Large intestine (tissue), 3 donors: ENCODE measurements at regions not wholly inside any gene's neighbourhood (a gene's known extent, or its start where the extent isn't known, plus 50 kb on each side); places are given as distances from the start of the nearest gene placed in this dataset.
"Not testable (repeated sequence)": the region's sequence is repeated elsewhere in the genome, so short reads cannot be mapped to it uniquely, and the experiment has no call there.

Experiments
- DNase-seq, 2 donors: peaks; one replicate each; pipeline versions ENCODE4 v3.0.0 to v3.0.0-alpha.2; 2013
- H3K27ac ChIP-seq: one replicate; pipeline ENCODE4 v1.5.1; 2013; ENCODE audit warnings: low read length
- H3K27me3 ChIP-seq: 2 replicates; pipeline ENCODE4 v1.6.1; 2013; ENCODE audit warnings: low read length; ENCODE audit not compliant: control insufficient read depth, insufficient read depth
- H3K36me3 ChIP-seq: 2 replicates; pipeline ENCODE4 v1.6.1; 2013; ENCODE audit warnings: low read length; ENCODE audit not compliant: control insufficient read depth, insufficient read depth
- H3K4me1 ChIP-seq: one replicate; pipeline ENCODE4 v1.6.1; 2013; ENCODE audit warnings: low read length; ENCODE audit not compliant: control insufficient read depth, insufficient read depth
- H3K4me3 ChIP-seq: one replicate; pipeline ENCODE4 v1.5.1; 2013; ENCODE audit warnings: low read length
- H3K9me3 ChIP-seq: one replicate; pipeline ENCODE4 v1.6.1; 2013; ENCODE audit warnings: mild to moderate bottlenecking, low read depth, low read length, moderate library complexity; ENCODE audit not compliant: control insufficient read depth
- WGBS: methylation state at CpG from one replicate; pipeline ENCODE4 v1.1.5; 2013; ENCODE audit warnings: low lambda C conversion rate; ENCODE audit not compliant: insufficient coverage; 5-methylcytosine and 5-hydroxymethylcytosine counted together

GRCh38 chr5:36403632-36404311 is 102.1 kb upstream of the RANBP3L start:
- Histone ChIP-seq H3K27me3 (no peaks in the 10 kb centered on the region), H3K4me1 (no peaks in the 10 kb centered on the region), H3K27ac (no peak overlapping the region), H3K4me3 (no peak overlapping the region), H3K36me3 (no peaks in the 10 kb centered on the region), H3K9me3 (no peaks in the 10 kb centered on the region)
- no peak for DNase-seq
- WGBS = no CpG with 5 or more reads among the region's 5 CpGs

DNA sequence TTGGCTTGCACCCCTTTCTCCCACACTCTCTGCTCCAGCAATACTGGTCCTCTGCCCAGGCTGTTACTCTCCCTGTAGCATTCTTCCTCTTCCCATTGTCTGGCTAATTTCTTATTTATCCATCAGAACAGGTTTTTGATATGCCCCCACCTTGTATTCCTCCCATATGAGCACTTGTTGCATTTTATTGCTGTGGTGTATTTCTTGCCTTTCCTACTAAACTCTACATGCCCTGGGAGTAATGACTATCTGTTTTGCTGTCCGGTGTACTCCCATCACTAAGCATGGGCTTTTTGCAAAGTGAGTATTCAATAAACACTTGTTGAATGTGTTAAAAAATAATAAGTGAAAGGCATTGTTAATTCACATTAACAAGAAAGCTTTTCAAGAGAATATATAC is 104.3 kb upstream of the RANBP3L start:
- Histone ChIP-seq H3K36me3 (no peaks in the 10 kb centered on the region), H3K4me1 (no peaks in the 10 kb centered on the region), H3K4me3 (no peak overlapping the region), H3K27me3 (no peaks in the 10 kb centered on the region), H3K27ac (no peak overlapping the region), H3K9me3 (no peaks in the 10 kb centered on the region)
- no peak for DNase-seq
- no CpG with 5 or more reads among the region's 1 CpG for WGBS

DNA sequence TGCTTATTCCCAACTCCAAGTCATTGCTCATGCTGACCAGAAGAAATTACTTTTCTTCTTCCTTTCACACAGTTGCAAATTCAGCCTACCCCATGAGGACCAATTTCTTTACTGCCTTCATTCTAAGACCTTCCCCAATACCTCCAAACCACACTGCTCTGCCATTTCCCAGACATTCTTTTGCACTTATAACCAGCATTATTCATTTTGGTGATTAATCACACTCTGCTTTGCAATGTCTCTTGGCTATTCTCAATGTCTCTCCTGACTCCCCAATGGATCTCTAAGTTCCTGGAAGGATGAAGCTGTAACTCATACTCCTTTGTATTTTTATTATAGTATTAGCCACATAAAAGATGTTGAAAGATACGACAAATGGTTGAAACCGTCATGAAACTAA is 105.7 kb upstream of the RANBP3L start:
- H3K27me3 ChIP-seq = no peaks in the 10 kb centered on the region
- no peak for DNase-seq
- H3K27ac ChIP-seq = no peak overlapping the region
- no peaks in the 10 kb centered on the region for H3K4me1 ChIP-seq
- H3K36me3 ChIP-seq = no peaks in the 10 kb centered on the region
- no peak overlapping the region for H3K4me3 ChIP-seq
- H3K9me3 ChIP-seq = no peaks in the 10 kb centered on the region
- WGBS = 83% methylated on average over 1 of the region's 2 CpGs

GRCh38 chr5:36409711-36410110 is 108.0 kb upstream of the RANBP3L start:
- not testable (repeated sequence) for H3K36me3 ChIP-seq, H3K9me3 ChIP-seq, H3K27me3 ChIP-seq, DNase-seq, H3K27ac ChIP-seq, H3K4me3 ChIP-seq, H3K4me1 ChIP-seq

DNA sequence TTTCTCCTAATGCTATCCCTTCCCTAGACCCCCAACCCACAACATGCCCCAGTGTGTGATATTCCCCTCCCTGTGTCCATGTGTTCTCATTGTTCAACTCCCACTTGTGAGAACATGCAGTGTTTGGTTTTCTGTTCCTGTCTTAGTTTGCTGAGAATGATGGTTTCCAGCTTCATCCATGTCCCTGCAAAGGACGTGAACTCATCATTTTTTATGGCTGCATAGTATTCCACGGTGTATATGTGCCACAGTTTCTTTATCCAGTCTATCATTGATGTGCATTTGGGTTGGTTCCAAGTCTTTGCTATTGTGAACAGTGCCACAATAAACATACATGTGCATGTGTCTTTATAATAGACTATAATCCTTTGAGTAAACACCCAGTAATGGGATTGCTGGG is 109.0 kb upstream of the RANBP3L start:
- not testable (repeated sequence) for DNase-seq, H3K27me3 ChIP-seq, H3K27ac ChIP-seq, H3K4me1 ChIP-seq, H3K4me3 ChIP-seq, H3K9me3 ChIP-seq, H3K36me3 ChIP-seq
- WGBS = 80% methylated on average over 1 of the region's 2 CpGs

- H3K4me1 ChIP-seq = peaks cover 21% of the 10 kb centered on the region
- no peaks in the 10 kb centered on the region for H3K36me3 ChIP-seq
- WGBS = 0% methylated on average over 1 of the region's 3 CpGs
- no peaks in the 10 kb centered on the region for H3K27me3 ChIP-seq
- no peak overlapping the region for H3K4me3 ChIP-seq
- no peak overlapping the region for H3K27ac ChIP-seq
- H3K9me3 ChIP-seq = no peaks in the 10 kb centered on the region
- peak; percentile 30 to 54 for DNase-seq
Measured at GRCh38 chr5:36414869-36415282, 113.2 kb upstream of the RANBP3L start.

DNA sequence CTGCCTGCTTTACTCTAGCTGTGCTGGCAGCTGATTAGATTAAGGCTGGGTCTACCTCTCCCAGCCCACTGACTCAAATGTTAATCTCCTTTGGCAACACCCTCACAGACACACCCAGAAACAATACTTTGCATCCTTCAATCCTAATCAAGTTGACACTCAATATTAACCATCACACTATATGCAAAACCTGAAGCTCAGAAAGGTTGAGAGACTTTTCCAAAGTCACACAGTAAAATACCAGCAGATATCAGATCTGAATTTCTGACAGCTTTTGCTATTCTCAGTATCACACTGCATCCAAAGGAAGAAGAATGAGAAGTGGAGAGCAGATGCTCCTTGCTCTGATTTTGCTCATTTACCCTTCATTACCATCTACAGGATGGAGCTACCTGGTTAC is 114.9 kb upstream of the RANBP3L start:
- no peak overlapping the region for H3K27ac ChIP-seq
- no peaks in the 10 kb centered on the region for H3K27me3 ChIP-seq
- no peaks in the 10 kb centered on the region for H3K9me3 ChIP-seq
- no peak for DNase-seq
- peaks cover 28% of the 10 kb centered on the region for H3K4me1 ChIP-seq
- no peak overlapping the region for H3K4me3 ChIP-seq
- no peaks in the 10 kb centered on the region for H3K36me3 ChIP-seq

DNA sequence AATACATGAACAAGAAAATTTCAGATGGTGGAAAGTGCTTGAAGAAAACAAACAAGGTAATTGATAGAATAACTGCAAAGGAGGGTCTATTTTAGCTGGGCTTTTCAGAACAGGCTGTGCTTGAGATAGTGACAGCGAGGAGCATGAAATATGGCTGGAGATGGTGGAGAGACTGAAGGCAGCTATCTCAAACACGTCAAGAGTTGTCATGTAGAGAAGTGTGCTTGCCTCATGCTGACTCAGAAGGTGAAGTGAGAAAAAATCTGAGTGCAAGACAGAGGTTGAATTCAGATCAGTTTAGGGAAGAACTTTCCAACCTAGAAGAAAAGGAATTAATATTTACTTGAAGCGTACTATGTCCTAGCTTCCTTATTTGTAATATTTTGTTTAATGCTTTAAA is 115.5 kb upstream of the RANBP3L start:
- H3K9me3 ChIP-seq = no peaks in the 10 kb centered on the region
- WGBS = no CpG with 5 or more reads among the region's 3 CpGs
- H3K36me3 ChIP-seq = no peaks in the 10 kb centered on the region
- no peak overlapping the region for H3K4me3 ChIP-seq
- no peak overlapping the region for H3K27ac ChIP-seq
- DNase-seq = no peak
- H3K27me3 ChIP-seq = no peaks in the 10 kb centered on the region
- peaks cover 28% of the 10 kb centered on the region for H3K4me1 ChIP-seq

GRCh38 chr5:36417668-36418067 is 116.0 kb upstream of the RANBP3L start:
- Histone ChIP-seq H3K4me1 (peaks cover 28% of the 10 kb centered on the region), H3K27me3 (no peaks in the 10 kb centered on the region), H3K4me3 (no peak overlapping the region), H3K36me3 (no peaks in the 10 kb centered on the region), H3K27ac (peak overlapping the region; percentile 78), H3K9me3 (no peaks in the 10 kb centered on the region)
- no peak for DNase-seq
- no CpG with 5 or more reads among the region's 4 CpGs for WGBS

DNA sequence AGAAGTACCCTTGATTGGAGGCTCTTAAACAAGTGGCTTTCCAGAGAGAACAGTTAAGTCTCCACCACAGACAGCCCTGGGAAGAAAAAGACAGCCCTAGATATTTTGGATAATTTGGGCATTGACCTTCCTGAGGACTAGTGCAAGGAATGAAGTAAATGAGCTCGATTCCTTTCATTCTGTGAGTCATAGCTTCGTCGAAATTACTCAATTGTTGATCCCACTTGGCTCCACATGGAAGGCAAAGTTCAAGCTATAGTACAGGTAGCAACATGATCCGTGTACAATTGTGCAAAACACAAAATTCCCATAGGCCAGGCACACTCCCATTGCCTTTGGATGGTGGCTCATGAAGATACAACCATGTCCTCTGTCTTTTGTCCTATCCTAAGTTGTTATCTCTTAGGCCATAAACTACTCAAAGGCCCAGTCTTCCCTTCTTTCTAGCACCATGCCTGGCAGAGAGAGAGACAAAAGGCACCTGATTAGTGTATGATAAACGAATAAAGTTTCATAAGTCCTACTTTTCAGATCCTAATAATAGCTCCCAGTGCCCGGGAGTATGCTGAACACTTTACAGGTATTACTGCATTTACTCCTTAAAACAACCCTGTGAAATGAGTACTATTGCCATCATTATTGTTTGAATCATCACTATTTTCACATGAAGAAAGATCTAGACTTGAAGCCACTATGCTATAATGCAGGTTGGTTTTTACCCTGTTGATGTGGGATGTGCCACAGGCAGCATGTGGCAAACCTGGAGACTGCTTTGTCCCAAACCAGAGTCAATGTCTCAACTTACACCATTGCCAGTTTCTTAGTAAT is 116.7 kb upstream of the RANBP3L start:
- peak overlapping the region; percentile 78 for H3K27ac ChIP-seq
- H3K4me3 ChIP-seq = no peak overlapping the region
- WGBS = 36% methylated on average over 3 of the region's 6 CpGs
- no peaks in the 10 kb centered on the region for H3K9me3 ChIP-seq
- no peaks in the 10 kb centered on the region for H3K36me3 ChIP-seq
- DNase-seq = peak; percentile 74 to 89
- H3K27me3 ChIP-seq = no peaks in the 10 kb centered on the region
- H3K4me1 ChIP-seq = peaks cover 28% of the 10 kb centered on the region

DNA sequence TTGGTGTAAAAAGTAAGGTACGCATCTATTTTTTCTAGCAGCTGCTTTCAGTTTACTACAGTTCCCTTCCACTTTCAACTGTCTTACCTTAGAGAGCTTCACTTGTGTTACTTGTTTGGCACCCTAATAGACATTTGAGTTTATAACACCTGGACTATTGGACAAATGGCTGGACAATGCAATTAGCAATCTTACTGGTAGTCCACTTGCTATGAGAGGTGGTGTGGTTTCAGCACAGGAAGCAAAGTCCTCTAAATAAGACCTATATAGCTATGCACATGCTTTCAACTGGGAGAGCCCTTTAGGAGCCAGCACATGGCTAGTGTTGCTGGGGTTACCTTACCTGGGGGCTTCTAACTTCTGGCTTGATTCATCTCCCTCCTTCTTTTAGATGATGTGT is 119.6 kb upstream of the RANBP3L start:
- Histone ChIP-seq H3K36me3 (no peaks in the 10 kb centered on the region), H3K4me3 (no peak overlapping the region), H3K27me3 (no peaks in the 10 kb centered on the region), H3K4me1 (peaks cover 28% of the 10 kb centered on the region), H3K9me3 (no peaks in the 10 kb centered on the region), H3K27ac (peak overlapping the region; percentile 47)
- WGBS = 100% methylated on average over 1 of the region's 1 CpG
- DNase-seq = peak; percentile 63 to 74
